ENCODE measurements at regions not wholly inside any gene's neighbourhood (a gene's known extent, or its start where the extent isn't known, plus 50 kb on each side); places are given as distances from the start of the nearest gene placed in this dataset.
"Not testable (repeated sequence)": the region's sequence is repeated elsewhere in the genome, so short reads cannot be mapped to it uniquely, and the experiment has no call there.

- DNase-seq = no peak
These were observed 988.5 kb downstream of the CDH18 start for GRCh38 chr5:18999478-18999877.

GRCh38 chr5:19001054-19001453 is 986.9 kb downstream of the CDH18 start:
- no peak for DNase-seq

GRCh38 chr5:19001539-19001938 is 986.5 kb downstream of the CDH18 start:
- no peak for DNase-seq

GRCh38 chr5:19002111-19002510 is 985.9 kb downstream of the CDH18 start:
- DNase-seq = no peak

- peak; percentile 11 for DNase-seq
These were observed 969.2 kb downstream of the CDH18 start for GRCh38 chr5:19018822-19019221.

- DNase-seq = no peak
These were observed 956.5 kb downstream of the CDH18 start for GRCh38 chr5:19031491-19031890.

- no peak for DNase-seq
These were observed 952.2 kb downstream of the CDH18 start for GRCh38 chr5:19035816-19036215.

- no peak for DNase-seq
These were observed 945.9 kb downstream of the CDH18 start for GRCh38 chr5:19042106-19042505.

GRCh38 chr5:19044311-19044710 is 943.7 kb downstream of the CDH18 start:
- DNase-seq = no peak

- DNase-seq = no peak
These were observed 942.9 kb downstream of the CDH18 start for GRCh38 chr5:19044931-19045695.

- no peak for DNase-seq
These were observed 940.7 kb downstream of the CDH18 start for GRCh38 chr5:19047277-19047676.

- no peak for DNase-seq
These were observed 939.3 kb downstream of the CDH18 start for GRCh38 chr5:19048726-19049125.

GRCh38 chr5:19058216-19058615 is 929.8 kb downstream of the CDH18 start:
- no peak for DNase-seq

GRCh38 chr5:19064094-19064493 is 923.9 kb downstream of the CDH18 start:
- DNase-seq = no peak

GRCh38 chr5:19067741-19068140 is 920.3 kb downstream of the CDH18 start:
- DNase-seq = no peak

- no peak for DNase-seq
These were observed 889.6 kb downstream of the CDH18 start for GRCh38 chr5:19098434-19098833.

- DNase-seq = no peak
These were observed 888.8 kb downstream of the CDH18 start for GRCh38 chr5:19099195-19099594.

GRCh38 chr5:19104948-19105347 is 883.1 kb downstream of the CDH18 start:
- no peak for DNase-seq

- no peak for DNase-seq
These were observed 865.1 kb downstream of the CDH18 start for GRCh38 chr5:19122923-19123322.

- no peak for DNase-seq
These were observed 861.9 kb downstream of the CDH18 start for GRCh38 chr5:19125956-19126713.

- no peak for DNase-seq
These were observed 847.7 kb downstream of the CDH18 start for GRCh38 chr5:19140276-19140675.

GRCh38 chr5:19141937-19142524 is 846.0 kb downstream of the CDH18 start:
- DNase-seq = not testable (repeated sequence)

- DNase-seq = not testable (repeated sequence)
These were observed 845.1 kb downstream of the CDH18 start for GRCh38 chr5:19142713-19143414.

Data from hematopoietic multipotent progenitor cell treated with erythropoietin and hydrocortisone succinate and interleukin-3 and kit ligand, for 6 days (in vitro differentiated cells).